GM19452 (cell line): ENCODE measurements at regions not wholly inside any gene's neighbourhood (a gene's known extent, or its start where the extent isn't known, plus 50 kb on each side); places are given as distances from the start of the nearest gene placed in this dataset.
"Not testable (repeated sequence)": the region's sequence is repeated elsewhere in the genome, so short reads cannot be mapped to it uniquely, and the experiment has no call there.

Source experiments
- ATAC-seq: cut with Tn5 transposase; IDR thresholded peaks from one replicate; pipeline ENCODE4 v1.9.1; 2021; ENCODE audit not compliant: unreplicated experiment

- ATAC-seq: no peak
Measured at GRCh38 chr13:111491659-111492058, 171.2 kb downstream of the TEX29 start.

GRCh38 chr13:111492341-111492950, 172.0 kb downstream of the TEX29 start:
- no peak for ATAC-seq

- no peak for ATAC-seq
Measured at GRCh38 chr13:111492958-111493357, 172.5 kb downstream of the TEX29 start.

GRCh38 chr13:111493468-111493867, 173.0 kb downstream of the TEX29 start:
- no peak for ATAC-seq

- ATAC-seq: no peak
Measured at GRCh38 chr13:111494641-111495040, 174.2 kb downstream of the TEX29 start.

- ATAC-seq: not testable (repeated sequence)
Measured at GRCh38 chr13:111501596-111502535, 181.4 kb downstream of the TEX29 start.

GRCh38 chr13:111502957-111503356, 182.5 kb downstream of the TEX29 start:
- ATAC-seq: no peak

- no peak for ATAC-seq
Measured at GRCh38 chr13:111503376-111503775, 182.9 kb downstream of the TEX29 start.

GRCh38 chr13:111503905-111504695, 183.7 kb downstream of the TEX29 start:
- no peak for ATAC-seq

- ATAC-seq: no peak
Measured at GRCh38 chr13:111505175-111505777, 184.8 kb downstream of the TEX29 start.

- ATAC-seq: no peak
Measured at GRCh38 chr13:111506125-111506524, 185.7 kb downstream of the TEX29 start.

- ATAC-seq: no peak
Measured at GRCh38 chr13:111506621-111507020, 186.2 kb downstream of the TEX29 start.

GRCh38 chr13:111508164-111508870, 187.9 kb downstream of the TEX29 start:
- no peak for ATAC-seq

- no peak for ATAC-seq
Measured at GRCh38 chr13:111508902-111509509, 188.6 kb downstream of the TEX29 start.

- no peak for ATAC-seq
Measured at GRCh38 chr13:111510502-111511218, 190.2 kb downstream of the TEX29 start.

GRCh38 chr13:111511219-111511732, 190.8 kb downstream of the TEX29 start:
- ATAC-seq: no peak

- no peak for ATAC-seq
Measured at GRCh38 chr13:111511805-111512504, 191.5 kb downstream of the TEX29 start.

- no peak for ATAC-seq
Measured at GRCh38 chr13:111512707-111513106, 192.3 kb downstream of the TEX29 start.
